Erythroblast (primary cell): ENCODE measurements at regions not wholly inside any gene's neighbourhood (a gene's known extent, or its start where the extent isn't known, plus 50 kb on each side); places are given as distances from the start of the nearest gene placed in this dataset.
"Not testable (repeated sequence)": the region's sequence is repeated elsewhere in the genome, so short reads cannot be mapped to it uniquely, and the experiment has no call there.

ENCODE experiments used
- GATA1 ChIP-seq: IDR thresholded peaks from 2 replicates; pipeline ENCODE4 v1.6.1; 2011; ENCODE audit warnings: low read depth, mild to moderate bottlenecking, control low read depth, low read length, moderate library complexity
- POLR2A ChIP-seq: IDR thresholded peaks from 2 replicates; pipeline ENCODE4 v1.6.1; 2011; ENCODE audit warnings: mild to moderate bottlenecking, low read length

DNA sequence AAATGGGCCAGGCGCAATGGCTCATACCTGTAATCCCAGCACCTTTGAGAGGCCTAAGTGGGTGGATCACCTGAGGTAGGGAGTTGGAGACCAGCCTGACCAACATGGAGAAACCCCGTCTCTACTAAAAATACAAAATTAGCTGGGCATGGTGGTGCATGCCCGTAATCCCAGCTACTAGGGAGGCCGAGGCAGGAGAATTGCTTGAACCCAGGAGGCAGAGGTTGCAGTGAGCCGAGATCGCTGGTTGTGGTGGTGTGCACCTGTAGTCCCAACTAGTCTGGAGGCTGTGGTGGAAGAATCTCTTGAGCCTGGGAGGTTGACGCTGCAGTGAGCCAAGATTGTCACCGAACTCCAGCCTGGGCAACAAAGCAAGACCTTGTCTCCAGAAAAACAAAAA, 50.5 kb upstream of the ZNF217 start:
- TF ChIP-seq POLR2A, GATA1: not testable (repeated sequence)
